GM12865 (cell line): ENCODE measurements at regions not wholly inside any gene's neighbourhood (a gene's known extent, or its start where the extent isn't known, plus 50 kb on each side); places are given as distances from the start of the nearest gene placed in this dataset.

ENCODE experiments used
- DNase-seq: peaks from one replicate; pipeline ENCODE4 v3.0.0; 2010; ENCODE audit warnings: low read depth
- H3K4me3 ChIP-seq: 2 replicates; pipeline ENCODE4 v1.5.1; 2011; ENCODE audit warnings: mild to moderate bottlenecking, low read depth, low read length, control low read depth
- CTCF ChIP-seq: IDR thresholded peaks from 2 replicates; pipeline ENCODE4 v1.5.1; 2011; ENCODE audit warnings: low read length, control low read depth, low read depth, inconsistent platforms; ENCODE audit not compliant: insufficient read depth; ENCODE audit errors: missing control alignments

DNA sequence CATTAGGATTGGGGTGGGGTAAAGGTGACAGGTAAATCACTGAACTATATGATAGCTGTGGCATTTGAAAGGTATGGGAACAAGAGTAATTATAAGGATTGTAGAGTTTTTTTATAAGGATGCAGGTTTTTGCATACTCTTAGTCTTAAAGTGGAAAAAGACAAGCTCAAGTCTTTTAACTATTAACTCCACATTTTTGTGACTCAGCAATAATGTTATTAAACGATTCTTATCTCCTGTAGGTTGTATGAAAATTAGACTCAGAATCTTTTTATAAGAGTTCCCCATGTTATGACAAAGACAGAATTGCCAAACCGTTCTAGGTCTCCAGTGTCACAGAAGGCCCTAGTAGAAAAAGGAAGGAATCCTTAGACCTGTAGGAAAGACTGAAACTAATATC, 49.9 kb upstream of the TTLL7 start:
- no peak overlapping the region for H3K4me3 ChIP-seq

More for the DNA sequence above, 49.9 kb upstream of the TTLL7 start:
- no peak for DNase-seq
- no peak for TF ChIP-seq CTCF
